ENCODE measurements at regions not wholly inside any gene's neighbourhood (a gene's known extent, or its start where the extent isn't known, plus 50 kb on each side); places are given as distances from the start of the nearest gene placed in this dataset.

DNA sequence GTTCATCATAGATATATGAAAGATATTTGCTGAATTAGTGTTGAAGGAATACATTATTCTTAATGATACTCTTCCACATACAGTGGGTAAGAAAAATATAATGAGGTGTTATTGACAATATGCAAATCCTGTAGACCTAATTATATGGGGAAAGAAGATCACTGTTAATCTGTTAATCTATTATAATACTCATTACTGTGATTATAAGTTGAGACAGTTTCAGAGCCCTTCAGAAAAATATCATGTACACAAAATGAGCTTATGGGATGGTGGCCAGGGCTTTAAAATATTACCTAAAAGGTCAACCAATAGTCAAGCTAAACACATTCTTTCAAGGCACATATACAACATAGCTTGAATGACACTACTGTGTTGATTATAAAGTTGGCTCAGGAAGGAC is 163.5 kb downstream of the NOL4 start:
- H3K4me3 ChIP-seq, result no peak overlapping the region
- H3K27ac ChIP-seq, result no peak overlapping the region
- H3K4me1 ChIP-seq, result peaks cover 0 to 1% (median 0%) of the 10 kb centered on the region in 4 donors
- H3K27me3 ChIP-seq, result no peaks in the 10 kb centered on the region
- H3K36me3 ChIP-seq, result no peaks in the 10 kb centered on the region
- DNase-seq (no peak), ATAC-seq (ENCODE audit: low FRiP score in 2 of 2) (no peak)
- TF ChIP-seq POLR2AphosphoS5 (IDR thresholded peaks at IDR 0.05), result no peak
- no peak for TF ChIP-seq POLR2A (IDR thresholded peaks at IDR 0.05)
- TF ChIP-seq, protein P1, sequence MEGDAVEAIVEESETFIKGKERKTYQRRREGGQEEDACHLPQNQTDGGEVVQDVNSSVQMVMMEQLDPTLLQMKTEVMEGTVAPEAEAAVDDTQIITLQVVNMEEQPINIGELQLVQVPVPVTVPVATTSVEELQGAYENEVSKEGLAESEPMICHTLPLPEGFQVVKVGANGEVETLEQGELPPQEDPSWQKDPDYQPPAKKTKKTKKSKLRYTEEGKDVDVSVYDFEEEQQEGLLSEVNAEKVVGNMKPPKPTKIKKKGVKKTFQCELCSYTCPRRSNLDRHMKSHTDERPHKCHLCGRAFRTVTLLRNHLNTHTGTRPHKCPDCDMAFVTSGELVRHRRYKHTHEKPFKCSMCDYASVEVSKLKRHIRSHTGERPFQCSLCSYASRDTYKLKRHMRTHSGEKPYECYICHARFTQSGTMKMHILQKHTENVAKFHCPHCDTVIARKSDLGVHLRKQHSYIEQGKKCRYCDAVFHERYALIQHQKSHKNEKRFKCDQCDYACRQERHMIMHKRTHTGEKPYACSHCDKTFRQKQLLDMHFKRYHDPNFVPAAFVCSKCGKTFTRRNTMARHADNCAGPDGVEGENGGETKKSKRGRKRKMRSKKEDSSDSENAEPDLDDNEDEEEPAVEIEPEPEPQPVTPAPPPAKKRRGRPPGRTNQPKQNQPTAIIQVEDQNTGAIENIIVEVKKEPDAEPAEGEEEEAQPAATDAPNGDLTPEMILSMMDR (IDR thresholded peaks at IDR 0.05), result no peak
- TF ChIP-seq EP300 (IDR thresholded peaks at IDR 0.05), result no peak
- H3K9me3 ChIP-seq, result peaks cover 0 to 3% (median 0%) of the 10 kb centered on the region in 4 donors

DNA sequence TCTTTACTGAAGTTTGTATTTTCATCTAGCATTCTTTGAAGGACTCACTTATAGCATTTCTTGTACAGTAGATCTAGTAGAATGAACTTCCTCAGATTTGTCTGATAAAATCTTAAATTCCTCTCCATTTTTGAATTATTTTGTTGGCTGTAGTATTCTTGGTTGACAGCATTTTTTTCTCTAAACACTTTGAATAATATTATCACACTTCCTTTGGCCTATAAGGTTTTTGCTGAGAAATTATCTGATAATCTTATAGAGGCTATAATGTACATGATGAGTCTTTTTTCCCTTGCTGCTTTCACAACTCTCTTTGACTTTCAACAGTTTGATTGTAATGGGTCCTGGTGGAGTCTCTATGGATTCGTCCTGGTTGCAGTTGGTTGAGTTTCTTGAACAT is 169.5 kb downstream of the NOL4 start:
- no peak for TF ChIP-seq POLR2A (IDR thresholded peaks at IDR 0.05)
- WGBS, 2 donors, result 60% methylated on average over 1 of the region's 1 CpG
- Histone ChIP-seq H3K27ac (no peak overlapping the region), H3K4me1 (no peaks in the 10 kb centered on the region), H3K9me3 (peaks cover 0 to 12% (median 3%) of the 10 kb centered on the region in 4 donors), H3K27me3 (no peaks in the 10 kb centered on the region), H3K36me3 (no peaks in the 10 kb centered on the region), H3K4me3 (no peak overlapping the region)
- no peak for ATAC-seq (ENCODE audit: low FRiP score in 2 of 2)
- no peak for DNase-seq

DNA sequence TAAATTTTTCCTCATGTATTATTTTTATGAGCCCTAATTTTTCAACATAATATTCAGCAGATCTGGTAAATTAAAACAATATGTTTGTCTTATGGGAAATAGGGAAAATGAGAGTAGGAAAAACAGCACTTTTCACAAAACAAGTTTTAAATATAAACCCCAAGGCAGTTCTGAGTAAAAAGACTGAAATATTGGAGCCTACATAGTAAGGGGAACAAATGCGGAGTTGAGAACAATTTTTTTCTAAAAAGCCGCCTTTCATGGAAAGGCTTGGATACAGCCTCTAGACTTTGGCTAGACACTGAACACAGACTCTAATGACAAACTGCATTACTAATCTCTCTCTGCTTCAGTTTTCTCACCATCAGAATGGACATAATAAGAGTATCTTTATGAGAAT is 174.1 kb downstream of the NOL4 start:
- Histone ChIP-seq H3K9me3 (peaks cover 0 to 5% (median 2%) of the 10 kb centered on the region in 4 donors), H3K27ac (no peak overlapping the region), H3K4me3 (no peak overlapping the region), H3K27me3 (no peaks in the 10 kb centered on the region), H3K4me1 (no peaks in the 10 kb centered on the region), H3K36me3 (no peaks in the 10 kb centered on the region)
- 91 to 97% methylated on average over 2 of the region's 2 CpGs for WGBS, 2 donors
- ATAC-seq (ENCODE audit: low FRiP score in 2 of 2) (no peak), DNase-seq (no peak)
- TF ChIP-seq POLR2AphosphoS5 (IDR thresholded peaks at IDR 0.05) (no peak), EP300 (IDR thresholded peaks at IDR 0.05) (no peak), POLR2A (IDR thresholded peaks at IDR 0.05) (no peak)
- TF ChIP-seq, protein P1 (IDR thresholded peaks at IDR 0.05), result no peak

DNA sequence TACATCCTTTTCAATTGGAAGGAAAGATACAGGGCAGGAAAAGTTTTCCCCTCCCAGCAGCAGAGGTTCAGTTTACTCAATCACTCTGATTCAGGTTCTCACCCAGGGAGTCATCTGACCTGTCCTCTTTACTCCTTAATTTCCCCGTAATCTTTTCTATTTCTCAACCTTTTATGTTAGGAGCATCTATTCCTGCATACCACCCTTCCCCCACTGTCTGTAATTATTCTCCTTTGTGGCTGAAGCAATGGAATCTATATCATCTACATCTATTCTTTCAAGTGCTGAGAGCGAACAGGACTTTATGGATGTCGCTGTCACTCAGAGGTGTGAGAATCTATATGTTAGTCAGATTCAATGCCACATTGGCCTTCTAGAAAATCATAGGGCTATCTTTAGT is 175.2 kb downstream of the NOL4 start:
- no peak for ATAC-seq (ENCODE audit: low FRiP score in 2 of 2)
- no peak for TF ChIP-seq POLR2A (IDR thresholded peaks at IDR 0.05)
- TF ChIP-seq POLR2AphosphoS5 (IDR thresholded peaks at IDR 0.05), result no peak
- H3K27ac ChIP-seq, result no peak overlapping the region
- H3K27me3 ChIP-seq, result no peaks in the 10 kb centered on the region
- no peak for DNase-seq
- H3K36me3 ChIP-seq, result no peaks in the 10 kb centered on the region
- H3K4me3 ChIP-seq, result no peak overlapping the region
- no peaks in the 10 kb centered on the region for H3K4me1 ChIP-seq
- H3K9me3 ChIP-seq, result no peaks in the 10 kb centered on the region
- 82 to 86% methylated on average over 3 of the region's 3 CpGs for WGBS, 2 donors

DNA sequence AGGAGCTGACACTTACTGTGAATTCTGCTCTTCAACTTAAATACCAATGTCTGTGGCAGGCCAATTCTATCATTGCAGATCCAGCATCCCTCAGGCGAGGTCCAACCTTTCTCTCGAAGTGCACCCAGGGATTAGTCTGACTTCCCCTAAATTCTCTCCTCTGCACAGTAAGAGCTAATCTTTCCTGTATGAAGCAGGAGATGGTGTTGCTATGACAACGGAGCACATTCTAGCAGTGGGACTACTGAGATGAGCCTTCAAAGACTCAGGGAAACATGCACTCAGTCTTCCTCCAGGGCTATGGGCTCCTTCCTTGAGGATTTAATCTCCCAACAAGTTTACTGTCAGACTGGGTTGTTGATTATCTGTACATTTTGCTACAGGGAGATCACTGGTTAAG is 176.3 kb downstream of the NOL4 start:
- H3K9me3 ChIP-seq, result no peaks in the 10 kb centered on the region
- 72 to 77% methylated on average over 3 of the region's 3 CpGs for WGBS, 2 donors

More for the DNA sequence above, 176.3 kb downstream of the NOL4 start:
- Histone ChIP-seq H3K36me3 (no peaks in the 10 kb centered on the region), H3K4me3 (no peak overlapping the region), H3K4me1 (no peaks in the 10 kb centered on the region), H3K27ac (no peak overlapping the region), H3K27me3 (no peaks in the 10 kb centered on the region)
- TF ChIP-seq POLR2A (IDR thresholded peaks at IDR 0.05), result no peak
- no peak for TF ChIP-seq POLR2AphosphoS5 (IDR thresholded peaks at IDR 0.05)
- no peak for TF ChIP-seq EP300 (IDR thresholded peaks at IDR 0.05)
- TF ChIP-seq, protein P1 (IDR thresholded peaks at IDR 0.05), result no peak
- ATAC-seq (ENCODE audit: low FRiP score in 2 of 2) (no peak), DNase-seq (no peak)

All from upper lobe of left lung (tissue), 6 donors.